ENCODE measurements at regions not wholly inside any gene's neighbourhood (a gene's known extent, or its start where the extent isn't known, plus 50 kb on each side); places are given as distances from the start of the nearest gene placed in this dataset.
"Not testable (repeated sequence)": the region's sequence is repeated elsewhere in the genome, so short reads cannot be mapped to it uniquely, and the experiment has no call there.

DNA sequence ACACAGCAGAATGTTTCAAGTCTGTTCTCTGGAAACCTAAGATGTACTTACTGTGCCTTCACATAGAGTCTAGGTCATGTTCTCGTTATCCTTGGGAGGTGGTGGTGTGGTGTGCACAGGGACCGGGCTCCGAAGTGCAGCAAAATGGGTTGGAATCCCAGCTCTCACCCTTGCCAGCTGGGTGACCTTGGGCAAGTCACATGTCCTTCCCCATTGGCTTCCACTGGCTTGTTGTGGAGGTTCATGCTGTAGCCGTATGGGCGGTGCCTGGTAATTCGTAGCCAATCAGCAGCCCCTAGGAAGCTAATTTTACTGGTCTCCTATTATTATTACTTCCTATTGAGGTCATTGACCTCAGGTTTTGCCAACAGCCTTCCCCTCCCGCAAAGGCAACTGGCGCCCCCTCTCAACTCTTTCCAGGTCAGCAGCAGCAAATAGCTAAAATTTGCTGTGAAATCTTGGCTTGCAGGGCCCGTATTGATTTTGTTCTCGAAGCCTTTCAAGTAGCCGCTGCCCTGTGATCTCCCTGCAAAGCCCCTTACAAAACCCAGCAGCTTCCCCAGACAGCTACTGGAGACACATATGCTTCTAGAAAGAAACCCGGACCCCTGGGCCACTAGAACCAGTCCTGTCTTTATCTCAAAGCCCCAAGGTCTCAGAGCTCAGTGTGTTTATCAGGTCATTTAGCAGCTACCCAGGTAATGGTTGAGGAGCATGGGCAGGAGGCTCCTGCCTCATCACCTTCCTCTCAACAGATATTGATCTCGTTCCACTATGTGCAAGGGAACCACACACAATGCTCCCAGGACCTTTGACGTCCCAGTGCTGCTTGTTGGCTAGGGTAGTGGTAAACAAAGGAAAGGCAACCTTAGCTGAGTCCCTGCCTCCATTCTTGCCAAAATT, 66.5 kb upstream of the SLC1A4 start:
- TF ChIP-seq, protein P1, sequence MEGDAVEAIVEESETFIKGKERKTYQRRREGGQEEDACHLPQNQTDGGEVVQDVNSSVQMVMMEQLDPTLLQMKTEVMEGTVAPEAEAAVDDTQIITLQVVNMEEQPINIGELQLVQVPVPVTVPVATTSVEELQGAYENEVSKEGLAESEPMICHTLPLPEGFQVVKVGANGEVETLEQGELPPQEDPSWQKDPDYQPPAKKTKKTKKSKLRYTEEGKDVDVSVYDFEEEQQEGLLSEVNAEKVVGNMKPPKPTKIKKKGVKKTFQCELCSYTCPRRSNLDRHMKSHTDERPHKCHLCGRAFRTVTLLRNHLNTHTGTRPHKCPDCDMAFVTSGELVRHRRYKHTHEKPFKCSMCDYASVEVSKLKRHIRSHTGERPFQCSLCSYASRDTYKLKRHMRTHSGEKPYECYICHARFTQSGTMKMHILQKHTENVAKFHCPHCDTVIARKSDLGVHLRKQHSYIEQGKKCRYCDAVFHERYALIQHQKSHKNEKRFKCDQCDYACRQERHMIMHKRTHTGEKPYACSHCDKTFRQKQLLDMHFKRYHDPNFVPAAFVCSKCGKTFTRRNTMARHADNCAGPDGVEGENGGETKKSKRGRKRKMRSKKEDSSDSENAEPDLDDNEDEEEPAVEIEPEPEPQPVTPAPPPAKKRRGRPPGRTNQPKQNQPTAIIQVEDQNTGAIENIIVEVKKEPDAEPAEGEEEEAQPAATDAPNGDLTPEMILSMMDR (IDR thresholded peaks at IDR 0.05; ENCODE audit: low read depth, low read length), result no peak
- no peak for DNase-seq (ENCODE audit: extremely low read depth, low read depth)

DNA sequence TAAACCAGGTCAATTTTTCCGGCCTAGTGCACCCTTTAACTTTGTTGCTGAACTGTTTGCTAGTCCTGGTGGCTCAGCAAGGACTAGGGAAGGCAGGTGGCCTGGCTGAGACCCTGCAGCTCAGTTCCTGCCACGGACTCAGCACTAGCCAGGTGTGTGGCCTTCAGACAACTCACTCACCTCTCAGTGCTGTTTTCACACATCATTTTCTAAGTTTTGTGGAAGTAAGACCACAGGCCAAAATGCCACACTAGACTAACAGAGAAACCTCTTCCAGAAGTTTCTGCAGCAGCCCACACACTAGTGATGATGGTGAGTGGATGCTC, 65.9 kb upstream of the SLC1A4 start:
- DNase-seq (ENCODE audit: extremely low read depth, low read depth), result no peak
- TF ChIP-seq, protein P1 (IDR thresholded peaks at IDR 0.05; ENCODE audit: low read depth, low read length), result no peak

DNA sequence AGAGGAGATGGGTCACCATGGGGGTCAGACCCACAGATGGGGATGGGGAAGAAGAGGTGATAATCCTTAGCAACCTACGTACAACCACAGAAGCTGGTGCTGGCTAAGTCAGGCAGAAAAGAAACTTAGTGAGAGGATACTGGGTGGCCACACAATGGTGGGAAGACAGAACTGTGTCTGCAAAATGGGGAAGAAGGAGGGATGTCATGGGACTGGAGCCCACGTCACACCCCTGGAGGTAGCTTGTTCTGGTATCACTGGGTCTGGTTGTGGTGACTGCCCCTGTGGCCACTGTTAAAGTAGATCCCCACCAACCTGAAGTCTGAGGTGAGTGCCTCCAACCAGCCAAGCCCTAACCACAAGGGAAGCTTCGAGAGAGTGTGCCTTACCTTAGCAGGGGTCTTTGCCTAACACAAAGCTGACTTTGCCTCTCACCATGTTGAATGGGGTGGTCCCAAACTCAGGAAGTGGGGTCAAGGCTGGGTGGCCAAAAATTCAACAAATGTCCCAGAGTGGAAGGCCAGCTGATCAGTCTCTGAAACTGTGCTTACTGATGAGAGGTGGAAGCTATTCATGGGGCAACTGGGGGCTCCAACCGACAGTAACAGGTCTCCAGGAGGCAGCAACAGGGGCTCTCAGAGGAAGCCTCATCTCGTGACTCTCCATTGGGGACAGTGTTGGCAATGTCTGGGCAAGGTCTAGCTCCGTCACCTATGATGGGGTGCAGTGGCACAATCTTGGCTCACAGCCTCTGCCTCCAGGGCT, 64.8 kb upstream of the SLC1A4 start:
- TF ChIP-seq, protein P1 (IDR thresholded peaks at IDR 0.05; ENCODE audit: low read depth, low read length), result no peak
- no peak for DNase-seq (ENCODE audit: extremely low read depth, low read depth)

DNA sequence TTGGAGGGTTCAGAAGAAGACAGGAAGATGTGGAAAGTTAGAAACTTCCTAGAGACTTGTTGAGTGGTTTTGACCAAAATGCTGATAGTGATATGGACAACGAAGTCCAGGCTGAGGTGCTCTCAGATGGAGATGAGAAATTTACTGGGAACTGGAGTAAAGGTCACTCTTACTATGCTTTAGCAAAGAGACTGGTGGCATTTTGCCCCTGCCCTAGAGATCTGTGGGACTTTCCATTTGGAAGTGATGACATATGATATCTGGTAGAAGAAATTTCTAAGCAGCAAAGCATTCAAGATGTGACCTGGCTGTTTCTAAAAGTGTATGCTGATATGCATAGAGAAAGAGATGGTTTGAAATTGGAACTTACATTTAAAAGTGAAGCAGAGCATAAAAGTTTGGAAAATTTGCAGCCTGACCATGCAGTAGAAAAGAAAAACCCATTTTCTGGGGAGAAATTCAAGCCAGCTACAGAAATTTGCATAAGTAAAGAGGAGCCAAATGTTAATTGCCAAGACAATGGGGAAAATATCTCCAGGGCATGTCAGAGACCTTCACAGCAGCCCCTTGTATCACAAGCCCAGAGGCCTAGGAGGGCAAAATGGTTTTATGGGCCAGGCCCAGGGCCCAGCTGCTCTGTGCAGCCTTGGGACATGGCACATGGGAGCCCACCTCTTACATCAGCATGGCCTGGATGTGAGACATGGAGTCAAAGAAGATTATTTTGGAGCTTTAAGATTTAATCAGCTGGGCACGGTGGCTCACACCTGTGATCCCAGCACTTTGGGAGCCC, 63.1 kb upstream of the SLC1A4 start:
- not testable (repeated sequence) for DNase-seq (ENCODE audit: extremely low read depth, low read depth)

DNA sequence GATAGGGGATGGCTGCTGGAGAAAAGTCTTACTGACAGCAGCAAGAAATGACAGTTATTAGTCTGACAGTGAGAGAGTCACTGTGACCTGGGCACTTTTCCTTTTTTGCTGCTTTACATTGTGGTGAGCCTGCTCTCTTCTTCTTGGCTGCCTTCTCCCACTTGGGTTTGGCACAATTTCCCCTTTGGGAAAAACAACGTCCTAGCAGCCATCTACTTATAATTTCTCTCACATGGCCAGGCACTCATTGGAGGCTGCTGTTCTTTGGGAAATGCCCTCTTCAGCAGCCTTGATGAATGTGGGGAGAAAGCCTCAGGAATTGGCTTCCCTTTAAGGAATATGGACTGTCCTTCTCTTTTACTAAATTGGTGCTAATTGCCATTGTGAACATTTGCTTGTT, 60.4 kb upstream of the SLC1A4 start:
- no peak for DNase-seq (ENCODE audit: extremely low read depth, low read depth)
- TF ChIP-seq, protein P1 (IDR thresholded peaks at IDR 0.05; ENCODE audit: low read depth, low read length), result no peak

DNA sequence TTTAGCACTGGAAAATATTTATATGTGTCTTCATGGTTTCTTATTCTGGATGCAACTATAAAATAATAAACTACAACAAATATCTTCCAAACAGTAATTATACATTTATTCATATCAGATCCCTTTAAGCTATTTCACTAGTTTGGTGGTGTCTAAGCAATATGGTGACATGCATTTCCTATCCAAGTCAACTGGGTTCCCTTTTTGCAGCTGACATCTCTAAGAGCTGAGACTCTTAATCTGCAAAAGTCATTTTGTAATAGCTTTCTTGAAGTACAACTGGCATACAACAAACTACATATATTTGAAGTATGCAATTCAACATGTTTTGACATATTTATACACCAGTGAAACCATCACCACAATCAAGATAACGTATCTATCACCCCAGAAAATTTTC, 59.9 kb upstream of the SLC1A4 start:
- DNase-seq (ENCODE audit: extremely low read depth, low read depth), result no peak
- TF ChIP-seq, protein P1 (IDR thresholded peaks at IDR 0.05; ENCODE audit: low read depth, low read length), result no peak

DNA sequence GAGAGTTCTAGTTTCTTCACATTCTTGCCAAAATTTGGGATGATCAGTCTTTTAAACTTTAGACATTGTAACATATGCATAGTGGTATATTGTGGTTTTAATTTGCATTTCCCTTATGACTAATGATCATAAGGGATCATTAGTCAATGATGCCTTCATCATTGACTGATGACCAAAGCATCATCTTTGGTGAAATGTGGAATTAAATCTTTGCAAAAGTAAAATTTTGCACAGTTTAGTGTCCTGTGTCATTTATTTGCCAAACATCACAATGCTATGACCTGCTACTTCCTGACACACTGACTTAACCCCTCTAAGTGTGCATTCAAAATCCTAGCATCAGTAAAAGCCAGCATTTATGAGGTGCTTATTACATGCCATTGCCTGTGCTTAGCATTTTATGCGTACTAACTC, 58.9 kb upstream of the SLC1A4 start:
- TF ChIP-seq, protein P1 (IDR thresholded peaks at IDR 0.05; ENCODE audit: low read depth, low read length), result no peak
- no peak for DNase-seq (ENCODE audit: extremely low read depth, low read depth)

All from AG09319 (cell line).